Keratinocyte (primary cell): ENCODE measurements at regions not wholly inside any gene's neighbourhood (a gene's known extent, or its start where the extent isn't known, plus 50 kb on each side); places are given as distances from the start of the nearest gene placed in this dataset.

Experiments used
- DNase-seq: peaks from one replicate; pipeline ENCODE4 v3.0.0-alpha.2; 2011; ENCODE audit warnings: low read depth, missing footprints, low spot score
- FAIRE-seq: peaks from 2 replicates; lab custom pipeline; 2011; peaks lifted over from hg19 to GRCh38; lab: Jason Lieb, UNC
- H2AFZ ChIP-seq: 2 replicates; pipeline ENCODE4 v1.6.0; 2012; ENCODE audit warnings: low read length, control low read depth, inconsistent platforms; ENCODE audit not compliant: control insufficient read depth
- H3K27ac ChIP-seq: 2 replicates; pipeline ENCODE4 v1.5.1; 2011; ENCODE audit warnings: low read length; ENCODE audit not compliant: control insufficient read depth, insufficient read depth
- H3K27me3 ChIP-seq: 3 replicates; pipeline ENCODE4 v1.6.0; 2011; ENCODE audit warnings: low read length; ENCODE audit not compliant: control insufficient read depth, insufficient read depth; ENCODE audit errors: extremely low read depth
- H3K36me3 ChIP-seq, 2 experiments: 2 replicates in 1 of 2; 3 replicates in 1 of 2; pipeline ENCODE4 v1.5.1; 2011; ENCODE audit warnings: low read length in 2 of 2, mild to moderate bottlenecking in 1 of 2; ENCODE audit not compliant: control insufficient read depth in 2 of 2, insufficient read depth in 2 of 2; ENCODE audit errors: extremely low read depth in 1 of 2
- H3K4me1 ChIP-seq: 3 replicates; pipeline ENCODE4 v1.5.1; 2011; ENCODE audit warnings: low read length; ENCODE audit not compliant: control insufficient read depth, insufficient read depth; ENCODE audit errors: extremely low read depth
- H3K4me2 ChIP-seq: 3 replicates; pipeline ENCODE4 v1.6.0; 2011; ENCODE audit warnings: low read depth, low read length; ENCODE audit not compliant: control insufficient read depth, insufficient read depth; ENCODE audit errors: extremely low read depth
- H3K4me3 ChIP-seq, 3 experiments: fragments of 200-600 bp in 1 of 3; sonication (generic) in 1 of 3; 2 replicates in 2 of 3; 3 replicates in 1 of 3; pipeline ENCODE4 v1.5.1; 2011 to 2016; ENCODE audit warnings: low read length in 3 of 3, mild to moderate bottlenecking in 3 of 3, control low read depth in 2 of 3, inconsistent platforms in 1 of 3, low read depth in 1 of 3, mixed read lengths in 1 of 3, mixed run types in 1 of 3, moderate library complexity in 1 of 3; ENCODE audit not compliant: control insufficient read depth in 2 of 3, insufficient read depth in 2 of 3; ENCODE audit errors: extremely low read depth in 1 of 3
- H3K79me2 ChIP-seq: 2 replicates; pipeline ENCODE4 v1.6.0; 2012; ENCODE audit warnings: low read length; ENCODE audit not compliant: control insufficient read depth, insufficient read depth
- H3K9ac ChIP-seq: 3 replicates; pipeline ENCODE4 v1.6.0; 2011; ENCODE audit warnings: low read length; ENCODE audit not compliant: control insufficient read depth, insufficient read depth; ENCODE audit errors: extremely low read depth
- H3K9me1 ChIP-seq: 3 replicates; pipeline ENCODE4 v1.6.0; 2011; ENCODE audit warnings: low read length; ENCODE audit not compliant: control insufficient read depth, insufficient read depth; ENCODE audit errors: extremely low read depth
- H3K9me3 ChIP-seq: 2 replicates; pipeline ENCODE4 v1.5.1; 2012; ENCODE audit warnings: low read depth, low read length; ENCODE audit not compliant: control insufficient read depth
- H4K20me1 ChIP-seq: 3 replicates; pipeline ENCODE4 v1.6.0; 2011; ENCODE audit warnings: low read length; ENCODE audit not compliant: control insufficient read depth, insufficient read depth; ENCODE audit errors: extremely low read depth
- EZH2 ChIP-seq: IDR thresholded peaks from one replicate; pipeline ENCODE4 v1.6.1; 2012; ENCODE audit warnings: inconsistent platforms, mild to moderate bottlenecking, low read length, moderate library complexity
- dilution Hi-C: fragments of 300-500 bp; cut with MboI; formaldehyde crosslinking; loops from one replicate; pipeline ENCODE4 v1.7.0; 2020; ENCODE audit warnings: low sequenced_read_pairs; ENCODE audit not compliant: extremely low pct_ligation_motif_present
- TF ChIP-seq, protein P1 (sequence below), 3 experiments: IDR thresholded peaks in 1 of 3; conservative IDR thresholded peaks in 1 of 3; optimal IDR thresholded peaks in 1 of 3; 2 replicates in 2 of 3; 3 replicates in 1 of 3; pipeline versions ENCODE3 to v1.5.1; 2011; ENCODE audit warnings: low read length in 3 of 3, mild to moderate bottlenecking in 3 of 3, moderate library complexity in 2 of 3, control low read depth in 1 of 3, inconsistent platforms in 1 of 3; ENCODE audit not compliant: insufficient read depth in 2 of 3; ENCODE audit errors: extremely low read depth in 1 of 3

GRCh38 chr18:27673861-27674260 lies 488.8 kb upstream of the CHST9 start:
- Histone ChIP-seq H3K27me3 (no peaks in the 10 kb centered on the region), H3K9me1 (no peaks in the 10 kb centered on the region), H2AFZ (no peak overlapping the region), H3K9me3 (no peaks in the 10 kb centered on the region), H3K36me3 (no peaks in the 10 kb centered on the region), H3K9ac (no peak overlapping the region), H3K79me2 (no peaks in the 10 kb centered on the region), H3K4me2 (no peak overlapping the region), H3K4me3 (no peak overlapping the region), H3K4me1 (no peaks in the 10 kb centered on the region), H4K20me1 (no peaks in the 10 kb centered on the region), H3K27ac (no peak overlapping the region)
- dilution Hi-C loops, result no loop called here
- TF ChIP-seq EZH2, result no peak
- TF ChIP-seq, protein P1, sequence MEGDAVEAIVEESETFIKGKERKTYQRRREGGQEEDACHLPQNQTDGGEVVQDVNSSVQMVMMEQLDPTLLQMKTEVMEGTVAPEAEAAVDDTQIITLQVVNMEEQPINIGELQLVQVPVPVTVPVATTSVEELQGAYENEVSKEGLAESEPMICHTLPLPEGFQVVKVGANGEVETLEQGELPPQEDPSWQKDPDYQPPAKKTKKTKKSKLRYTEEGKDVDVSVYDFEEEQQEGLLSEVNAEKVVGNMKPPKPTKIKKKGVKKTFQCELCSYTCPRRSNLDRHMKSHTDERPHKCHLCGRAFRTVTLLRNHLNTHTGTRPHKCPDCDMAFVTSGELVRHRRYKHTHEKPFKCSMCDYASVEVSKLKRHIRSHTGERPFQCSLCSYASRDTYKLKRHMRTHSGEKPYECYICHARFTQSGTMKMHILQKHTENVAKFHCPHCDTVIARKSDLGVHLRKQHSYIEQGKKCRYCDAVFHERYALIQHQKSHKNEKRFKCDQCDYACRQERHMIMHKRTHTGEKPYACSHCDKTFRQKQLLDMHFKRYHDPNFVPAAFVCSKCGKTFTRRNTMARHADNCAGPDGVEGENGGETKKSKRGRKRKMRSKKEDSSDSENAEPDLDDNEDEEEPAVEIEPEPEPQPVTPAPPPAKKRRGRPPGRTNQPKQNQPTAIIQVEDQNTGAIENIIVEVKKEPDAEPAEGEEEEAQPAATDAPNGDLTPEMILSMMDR (optimal IDR thresholded peaks at IDR 0.05 in 1 of 3, IDR thresholded peaks at IDR 0.05 in 1 of 3, conservative IDR thresholded peaks at IDR 0.05 in 1 of 3; ENCODE audit: extremely low read depth in 1 of 3, insufficient read depth in 2 of 3, low read length in 3 of 3), result no peak
- FAIRE-seq (no peak), DNase-seq (no peak)

GRCh38 chr18:27668158-27668557 lies 483.1 kb upstream of the CHST9 start:
- FAIRE-seq (no peak), DNase-seq (no peak)
- no peaks in the 10 kb centered on the region for H3K9me3 ChIP-seq
- no peaks in the 10 kb centered on the region for H3K79me2 ChIP-seq
- H2AFZ ChIP-seq, result no peak overlapping the region
- dilution Hi-C loops, result no loop called here
- no peaks in the 10 kb centered on the region for H3K4me1 ChIP-seq
- no peaks in the 10 kb centered on the region for H3K9me1 ChIP-seq
- no peaks in the 10 kb centered on the region for H3K27me3 ChIP-seq
- no peak overlapping the region for H3K4me3 ChIP-seq
- no peak overlapping the region for H3K4me2 ChIP-seq
- H3K9ac ChIP-seq, result no peak overlapping the region
- no peak overlapping the region for H3K27ac ChIP-seq
- H4K20me1 ChIP-seq, result no peaks in the 10 kb centered on the region
- TF ChIP-seq EZH2, result no peak
- TF ChIP-seq, protein P1 (optimal IDR thresholded peaks at IDR 0.05 in 1 of 3, IDR thresholded peaks at IDR 0.05 in 1 of 3, conservative IDR thresholded peaks at IDR 0.05 in 1 of 3; ENCODE audit: extremely low read depth in 1 of 3, insufficient read depth in 2 of 3, low read length in 3 of 3), result no peak
- no peaks in the 10 kb centered on the region for H3K36me3 ChIP-seq
